Prostate gland (tissue), 2 donors: ENCODE measurements at regions not wholly inside any gene's neighbourhood (a gene's known extent, or its start where the extent isn't known, plus 50 kb on each side); places are given as distances from the start of the nearest gene placed in this dataset.

Source experiments
- DNase-seq: peaks from one replicate; pipeline ENCODE4 v3.0.0-alpha.2; 2019; ENCODE audit warnings: low spot score
- H3K27ac ChIP-seq, 2 donors: fragments of 200-600 bp; sonication (generic); 2 replicates each; pipeline ENCODE4 v1.5.1; 2017 to 2019
- H3K27me3 ChIP-seq: fragments of 200-600 bp; sonication (generic); replicated peaks from 2 replicates; pipeline ENCODE4 v1.5.1; 2019; ENCODE audit not compliant: insufficient read depth
- H3K36me3 ChIP-seq, 2 donors: fragments of 200-600 bp; sonication (generic); 1 replicate in 1 of 2; 2 replicates in 1 of 2; pipeline versions ENCODE4 v1.5.1 to v1.8.1; 2017 to 2019
- H3K4me1 ChIP-seq: fragments of 200-600 bp; sonication (generic); replicated peaks from 2 replicates; pipeline ENCODE4 v1.5.1; 2019
- H3K4me3 ChIP-seq, 2 donors: fragments of 200-600 bp; sonication (generic); 2 replicates each; pipeline ENCODE4 v1.5.1; 2017 to 2019
- H3K9me3 ChIP-seq: fragments of 200-600 bp; sonication (generic); 2 replicates; pipeline ENCODE4 v1.5.1; 2017
- CTCF ChIP-seq, 4 experiments: fragments of 200-600 bp in 2 of 4; fragments of 450-650 bp in 2 of 4; sonication (generic) in 2 of 4; IDR thresholded peaks; 1 replicate in 3 of 4; 2 replicates in 1 of 4; pipeline ENCODE4 v1.5.1; 2016 to 2019; ENCODE audit warnings: antibody characterized with exemption in 4 of 4, mild to moderate bottlenecking in 2 of 4, moderate library complexity in 2 of 4
- POLR2A ChIP-seq: fragments of 450-650 bp; IDR thresholded peaks from one replicate; pipeline ENCODE4 v1.6.1; 2016; ENCODE audit warnings: antibody characterized with exemption, mild to moderate bottlenecking
- POLR2AphosphoS5 ChIP-seq: sonication (generic); formaldehyde crosslinking; IDR thresholded peaks from one replicate; pipeline ENCODE4 v1.6.1; 2017; ENCODE audit warnings: antibody characterized with exemption
- WGBS: methylation state at CpG from one replicate; pipeline ENCODE4 v1.1.5; 2018; 5-methylcytosine and 5-hydroxymethylcytosine counted together
- intact Hi-C: fragments of 100-400 bp; cut with DNase I; formaldehyde crosslinking; loops from one replicate; pipeline ENCODE4 v1.14.2; 2022

- H3K9me3 ChIP-seq: no peaks in the 10 kb centered on the region
- intact Hi-C loops: no loop called here
- TF ChIP-seq POLR2A (no peak), CTCF (IDR thresholded peaks at IDR 0.05) (no peak), POLR2AphosphoS5 (no peak)
- 48% methylated on average over 18 of the region's 18 CpGs for WGBS
- H3K27ac ChIP-seq: no peak overlapping the region
- DNase-seq: no peak
- H3K4me3 ChIP-seq: no peak overlapping the region
- no peaks in the 10 kb centered on the region for H3K27me3 ChIP-seq
- H3K36me3 ChIP-seq: no peaks in the 10 kb centered on the region
- H3K4me1 ChIP-seq: no peaks in the 10 kb centered on the region
Observed at GRCh38 chr11:133778161-133778560, 67.2 kb downstream of the SPATA19 start.

GRCh38 chr11:133776671-133777367 is 68.5 kb downstream of the SPATA19 start:
- Histone ChIP-seq H3K4me1 (no peaks in the 10 kb centered on the region), H3K4me3 (no peak overlapping the region), H3K9me3 (no peaks in the 10 kb centered on the region), H3K27me3 (no peaks in the 10 kb centered on the region), H3K27ac (no peak overlapping the region), H3K36me3 (no peaks in the 10 kb centered on the region)
- no peak for TF ChIP-seq POLR2AphosphoS5
- no peak for TF ChIP-seq CTCF (IDR thresholded peaks at IDR 0.05)
- no peak for TF ChIP-seq POLR2A
- 74% methylated on average over 11 of the region's 11 CpGs for WGBS
- no peak for DNase-seq
- intact Hi-C loops: no loop called here

- H3K36me3 ChIP-seq: no peaks in the 10 kb centered on the region
- no peak for TF ChIP-seq CTCF (IDR thresholded peaks at IDR 0.05)
- TF ChIP-seq POLR2A: no peak
- H3K27ac ChIP-seq: no peak overlapping the region
- H3K4me1 ChIP-seq: no peaks in the 10 kb centered on the region
- DNase-seq: no peak
- no peaks in the 10 kb centered on the region for H3K27me3 ChIP-seq
- intact Hi-C loops: no loop called here
- no peaks in the 10 kb centered on the region for H3K9me3 ChIP-seq
- WGBS: 62% methylated on average over 1 of the region's 1 CpG
- no peak overlapping the region for H3K4me3 ChIP-seq
Observed at GRCh38 chr11:133762538-133762937, 82.8 kb downstream of the SPATA19 start.

- Histone ChIP-seq H3K4me3 (no peak overlapping the region), H3K36me3 (no peaks in the 10 kb centered on the region), H3K9me3 (no peaks in the 10 kb centered on the region), H3K27me3 (no peaks in the 10 kb centered on the region), H3K4me1 (no peaks in the 10 kb centered on the region), H3K27ac (no peak overlapping the region)
- intact Hi-C loops: no loop called here
- DNase-seq: no peak
- TF ChIP-seq POLR2AphosphoS5 (no peak), CTCF (IDR thresholded peaks at IDR 0.05) (no peak), POLR2A (no peak)
- whole genome bisulfite sequencing: 84% methylated on average over 10 of the region's 10 CpGs
Observed at GRCh38 chr11:133753150-133753549, 92.2 kb downstream of the SPATA19 start.

- no peaks in the 10 kb centered on the region for H3K36me3 ChIP-seq
- intact Hi-C loops: no loop called here
- H3K27ac ChIP-seq: no peak overlapping the region
- no peak for DNase-seq
- WGBS: 92% methylated on average over 1 of the region's 1 CpG
- no peaks in the 10 kb centered on the region for H3K4me1 ChIP-seq
- H3K9me3 ChIP-seq: no peaks in the 10 kb centered on the region
- H3K27me3 ChIP-seq: peaks cover 2% of the 10 kb centered on the region
- TF ChIP-seq POLR2AphosphoS5: no peak
- no peak for TF ChIP-seq POLR2A
- TF ChIP-seq CTCF (IDR thresholded peaks at IDR 0.05): no peak
- no peak overlapping the region for H3K4me3 ChIP-seq
Observed at GRCh38 chr11:133749841-133750240, 95.5 kb downstream of the SPATA19 start.
